GM12874 (cell line): ENCODE measurements at regions not wholly inside any gene's neighbourhood (a gene's known extent, or its start where the extent isn't known, plus 50 kb on each side); places are given as distances from the start of the nearest gene placed in this dataset.

Source experiments
- TF ChIP-seq, protein P1 (sequence below): IDR thresholded peaks from 2 replicates; pipeline ENCODE4 v1.5.1; 2011; ENCODE audit warnings: low read depth, mild to moderate bottlenecking, control low read depth, low read length, moderate library complexity; ENCODE audit not compliant: insufficient read depth

GRCh38 chr11:128642571-128642970 is 51.3 kb upstream of the FLI1 start:
- TF ChIP-seq, protein P1, sequence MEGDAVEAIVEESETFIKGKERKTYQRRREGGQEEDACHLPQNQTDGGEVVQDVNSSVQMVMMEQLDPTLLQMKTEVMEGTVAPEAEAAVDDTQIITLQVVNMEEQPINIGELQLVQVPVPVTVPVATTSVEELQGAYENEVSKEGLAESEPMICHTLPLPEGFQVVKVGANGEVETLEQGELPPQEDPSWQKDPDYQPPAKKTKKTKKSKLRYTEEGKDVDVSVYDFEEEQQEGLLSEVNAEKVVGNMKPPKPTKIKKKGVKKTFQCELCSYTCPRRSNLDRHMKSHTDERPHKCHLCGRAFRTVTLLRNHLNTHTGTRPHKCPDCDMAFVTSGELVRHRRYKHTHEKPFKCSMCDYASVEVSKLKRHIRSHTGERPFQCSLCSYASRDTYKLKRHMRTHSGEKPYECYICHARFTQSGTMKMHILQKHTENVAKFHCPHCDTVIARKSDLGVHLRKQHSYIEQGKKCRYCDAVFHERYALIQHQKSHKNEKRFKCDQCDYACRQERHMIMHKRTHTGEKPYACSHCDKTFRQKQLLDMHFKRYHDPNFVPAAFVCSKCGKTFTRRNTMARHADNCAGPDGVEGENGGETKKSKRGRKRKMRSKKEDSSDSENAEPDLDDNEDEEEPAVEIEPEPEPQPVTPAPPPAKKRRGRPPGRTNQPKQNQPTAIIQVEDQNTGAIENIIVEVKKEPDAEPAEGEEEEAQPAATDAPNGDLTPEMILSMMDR: no peak

- TF ChIP-seq, protein P1: 0 out of 2 replicates have a peak, but pooled peaks have one; percentile 8
Measured at GRCh38 chr11:128643661-128644317, 50.1 kb upstream of the FLI1 start.
